CD4-positive, alpha-beta T cell (primary cell): ENCODE measurements at regions not wholly inside any gene's neighbourhood (a gene's known extent, or its start where the extent isn't known, plus 50 kb on each side); places are given as distances from the start of the nearest gene placed in this dataset.
A peak's percentile ranks its signal among the peaks of the same experiment; 100 is the strongest.

Experiments used
- ATAC-seq: fragments of 200-7000 bp; cut with Tn5 transposase; one replicate; pipeline ENCODE4 v1.10.0; 2022; ENCODE audit warnings: mild to moderate bottlenecking; ENCODE audit not compliant: poor library complexity
- CTCF ChIA-PET: fragments of 350-600 bp; sonication (Branson Sonifier 250); formaldehyde crosslinking; loops from one replicate; lab custom pipeline; 2021; ENCODE audit warnings: antibody characterized with exemption, inconsistent platforms; lab: Charles Lee
- POLR2A ChIA-PET: fragments of 350-600 bp; sonication (Branson Sonifier 250); formaldehyde crosslinking; loops from one replicate; lab custom pipeline; 2021; ENCODE audit warnings: antibody characterized with exemption, inconsistent platforms; lab: Charles Lee
- DNase-seq, 14 experiments: peaks; one replicate each; pipeline ENCODE4 v3.0.0-alpha.2; 2013 to 2020; ENCODE audit warnings: mixed read lengths in 2 of 14
- H3K27ac ChIP-seq, 2 donors: one replicate each; pipeline versions ENCODE4 v1.5.1 to v1.7.0; 2013; ENCODE audit warnings: low read length in 2 of 2, low read depth in 1 of 2, mild to moderate bottlenecking in 1 of 2
- H3K27me3 ChIP-seq, 2 experiments: 1 replicate in 1 of 2; 2 replicates in 1 of 2; pipeline versions ENCODE4 v1.6.1 to v1.7.0; 2013; ENCODE audit warnings: low read length in 2 of 2, control low read depth in 1 of 2, mild to moderate bottlenecking in 1 of 2, moderate library complexity in 1 of 2; ENCODE audit not compliant: insufficient read depth in 2 of 2, control insufficient read depth in 1 of 2
- H3K36me3 ChIP-seq: one replicate; pipeline ENCODE4 v1.6.1; 2013; ENCODE audit warnings: low read length, control low read depth; ENCODE audit not compliant: insufficient read depth
- H3K4me1 ChIP-seq: one replicate; pipeline ENCODE4 v1.6.1; 2013; ENCODE audit warnings: low read length, control low read depth; ENCODE audit not compliant: insufficient read depth
- H3K4me3 ChIP-seq: one replicate; pipeline ENCODE4 v1.5.1; 2013; ENCODE audit warnings: mild to moderate bottlenecking, low read length, moderate library complexity
- H3K9me3 ChIP-seq, 2 experiments: 1 replicate in 1 of 2; 2 replicates in 1 of 2; pipeline versions ENCODE4 v1.6.1 to v1.7.0; 2013; ENCODE audit warnings: low read length in 2 of 2, mild to moderate bottlenecking in 2 of 2, control low read depth in 1 of 2, moderate library complexity in 1 of 2; ENCODE audit not compliant: control insufficient read depth in 1 of 2, insufficient read depth in 1 of 2
- H3K27ac Mint-ChIP-seq: one replicate; pipeline ENCODE4 v1.8.0; 2020; ENCODE audit warnings: mixed read lengths
- H3K27me3 Mint-ChIP-seq: one replicate; pipeline ENCODE4 v1.8.0; 2021; ENCODE audit warnings: mixed read lengths
- H3K36me3 Mint-ChIP-seq: one replicate; pipeline ENCODE4 v1.8.0; 2021; ENCODE audit warnings: low read depth, mixed read lengths
- H3K4me1 Mint-ChIP-seq: one replicate; pipeline ENCODE4 v1.8.0; 2021; ENCODE audit warnings: low read depth, mixed read lengths
- H3K4me3 Mint-ChIP-seq: one replicate; pipeline ENCODE4 v1.8.0; 2020; ENCODE audit warnings: mild to moderate bottlenecking, mixed read lengths
- H3K9me3 Mint-ChIP-seq: one replicate; pipeline ENCODE4 v1.8.0; 2020; ENCODE audit warnings: mixed read lengths
- intact Hi-C, 2 experiments: fragments of 100-400 bp; cut with DNase I in 1 of 2; cut with micrococcal nuclease in 1 of 2; formaldehyde crosslinking; loops; one replicate each; pipeline versions ENCODE4 v1.15.1 to v1.9.0; 2023 to 2025; cut with DNase I, micrococcal nuclease
- TF ChIP-seq, protein P1 (sequence below): fragments of 200-600 bp; IDR thresholded peaks from one replicate; pipeline ENCODE4 v1.8.0; 2022; ENCODE audit warnings: antibody characterized with exemption, mild to moderate bottlenecking

DNA sequence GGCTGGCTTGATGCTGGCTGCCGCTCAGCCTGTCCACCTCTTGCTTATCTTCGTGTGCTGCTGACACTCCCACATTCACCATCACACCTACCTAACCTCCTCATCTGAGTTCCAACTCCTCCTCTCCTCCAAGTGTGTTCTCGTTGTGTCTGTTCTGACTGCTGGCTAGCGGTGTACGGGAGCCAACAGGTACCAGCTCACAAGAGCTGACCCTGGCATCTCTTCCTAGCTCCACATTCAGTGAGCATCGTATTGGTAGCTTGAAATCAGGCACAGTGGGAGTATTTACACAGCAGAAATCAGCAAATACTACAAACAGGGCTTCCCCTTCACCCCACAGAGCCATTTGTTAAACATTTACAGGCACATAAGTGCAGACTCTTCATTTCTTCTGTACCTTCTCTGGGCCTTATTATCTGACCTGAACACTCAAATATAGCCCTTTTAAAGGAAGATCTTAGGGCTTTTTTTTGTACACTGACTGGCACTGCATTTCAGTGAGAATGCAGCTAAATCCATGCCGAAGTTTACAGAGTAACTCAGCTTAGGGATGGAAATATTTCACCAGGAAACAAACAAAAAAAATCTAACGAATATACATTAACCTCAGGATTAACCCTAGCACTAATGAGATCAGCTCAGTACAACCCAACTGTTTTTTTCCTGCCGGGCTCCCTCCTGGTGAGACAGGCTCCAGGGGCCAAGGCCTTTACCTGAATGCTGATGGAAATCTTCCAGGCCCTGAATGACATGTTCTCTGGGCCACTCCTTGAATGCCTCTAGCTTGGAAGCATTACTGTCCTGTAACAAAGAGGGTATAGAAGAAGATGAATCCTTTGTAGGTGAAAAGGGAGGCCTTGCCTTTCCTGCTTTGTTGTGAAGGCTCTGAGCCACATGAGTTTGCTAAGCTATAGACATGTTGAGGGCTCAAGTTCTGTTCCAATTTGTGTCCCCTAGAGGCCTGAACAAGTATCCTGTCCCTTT is 150.5 kb upstream of the LPP start:
- no peaks in the 10 kb centered on the region for H3K36me3 Mint-ChIP-seq
- no peaks in the 10 kb centered on the region for H3K9me3 ChIP-seq
- no peak overlapping the region for H3K4me3 ChIP-seq
- TF ChIP-seq, protein P1, sequence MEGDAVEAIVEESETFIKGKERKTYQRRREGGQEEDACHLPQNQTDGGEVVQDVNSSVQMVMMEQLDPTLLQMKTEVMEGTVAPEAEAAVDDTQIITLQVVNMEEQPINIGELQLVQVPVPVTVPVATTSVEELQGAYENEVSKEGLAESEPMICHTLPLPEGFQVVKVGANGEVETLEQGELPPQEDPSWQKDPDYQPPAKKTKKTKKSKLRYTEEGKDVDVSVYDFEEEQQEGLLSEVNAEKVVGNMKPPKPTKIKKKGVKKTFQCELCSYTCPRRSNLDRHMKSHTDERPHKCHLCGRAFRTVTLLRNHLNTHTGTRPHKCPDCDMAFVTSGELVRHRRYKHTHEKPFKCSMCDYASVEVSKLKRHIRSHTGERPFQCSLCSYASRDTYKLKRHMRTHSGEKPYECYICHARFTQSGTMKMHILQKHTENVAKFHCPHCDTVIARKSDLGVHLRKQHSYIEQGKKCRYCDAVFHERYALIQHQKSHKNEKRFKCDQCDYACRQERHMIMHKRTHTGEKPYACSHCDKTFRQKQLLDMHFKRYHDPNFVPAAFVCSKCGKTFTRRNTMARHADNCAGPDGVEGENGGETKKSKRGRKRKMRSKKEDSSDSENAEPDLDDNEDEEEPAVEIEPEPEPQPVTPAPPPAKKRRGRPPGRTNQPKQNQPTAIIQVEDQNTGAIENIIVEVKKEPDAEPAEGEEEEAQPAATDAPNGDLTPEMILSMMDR: no peak
- ChIA-PET POLR2A (interaction anchor here (1.1 kb wide), 1 partner anchor 150 kb away, joined by 3 read pairs; the partner anchor contains the start of gene LPP), CTCF (no interaction called here)
- H3K27me3 Mint-ChIP-seq: no peaks in the 10 kb centered on the region
- peaks cover 44% of the 10 kb centered on the region for H3K4me1 Mint-ChIP-seq
- no peak overlapping the region for H3K4me3 Mint-ChIP-seq
- no peaks in the 10 kb centered on the region for H3K27me3 ChIP-seq
- ATAC-seq (no peak), DNase-seq (no peak)
- H3K4me1 ChIP-seq: peaks cover 28% of the 10 kb centered on the region
- no peaks in the 10 kb centered on the region for H3K36me3 ChIP-seq
- intact Hi-C loops: no loop called here
- H3K27ac Mint-ChIP-seq: no peak overlapping the region
- no peaks in the 10 kb centered on the region for H3K9me3 Mint-ChIP-seq
- H3K27ac ChIP-seq: no peak overlapping the region

DNA sequence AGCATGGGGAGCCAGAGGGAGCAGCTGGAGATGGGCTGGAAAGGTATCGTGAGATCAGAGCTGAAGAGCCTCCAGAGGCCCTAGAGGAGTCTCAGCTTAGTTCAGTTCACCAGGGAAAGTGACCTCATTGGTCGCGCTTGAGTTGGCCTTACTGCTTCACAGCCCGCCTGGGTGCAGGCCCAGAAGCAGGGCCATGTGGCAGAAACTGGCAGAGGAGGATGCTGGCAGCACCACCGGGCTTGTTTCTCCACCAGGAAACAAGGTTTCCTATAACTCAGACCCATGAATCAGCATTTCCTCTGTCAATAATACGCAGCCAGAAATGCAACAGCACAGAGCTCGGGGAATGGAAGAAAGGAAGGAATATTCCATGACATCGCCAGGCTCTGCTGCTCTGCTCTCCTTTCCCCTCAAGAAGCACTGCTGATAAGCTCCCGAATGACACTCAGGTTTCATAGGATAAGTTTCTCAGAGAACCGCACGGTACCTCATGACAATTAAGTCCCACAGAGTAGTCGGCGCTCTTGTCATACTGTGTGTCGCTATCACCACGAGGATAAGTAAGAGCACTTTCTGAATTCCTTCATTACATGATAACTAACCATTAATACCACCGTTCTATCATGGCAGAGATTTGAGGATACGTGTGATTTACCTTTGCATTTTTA is 147.1 kb upstream of the LPP start:
- H3K4me1 ChIP-seq: peaks cover 7% of the 10 kb centered on the region
- ChIA-PET POLR2A (no interaction called here), CTCF (no interaction called here)
- intact Hi-C loops: no loop called here
- ATAC-seq (no peak), DNase-seq (no peak)
- no peaks in the 10 kb centered on the region for H3K27me3 ChIP-seq
- no peak overlapping the region for H3K4me3 ChIP-seq
- Mint-ChIP-seq H3K27me3 (no peaks in the 10 kb centered on the region), H3K4me3 (no peak overlapping the region), H3K4me1 (peaks cover 10% of the 10 kb centered on the region), H3K9me3 (no peaks in the 10 kb centered on the region), H3K36me3 (no peaks in the 10 kb centered on the region), H3K27ac (no peak overlapping the region)
- TF ChIP-seq, protein P1: no peak
- no peaks in the 10 kb centered on the region for H3K9me3 ChIP-seq
- no peak overlapping the region for H3K27ac ChIP-seq
- H3K36me3 ChIP-seq: no peaks in the 10 kb centered on the region

DNA sequence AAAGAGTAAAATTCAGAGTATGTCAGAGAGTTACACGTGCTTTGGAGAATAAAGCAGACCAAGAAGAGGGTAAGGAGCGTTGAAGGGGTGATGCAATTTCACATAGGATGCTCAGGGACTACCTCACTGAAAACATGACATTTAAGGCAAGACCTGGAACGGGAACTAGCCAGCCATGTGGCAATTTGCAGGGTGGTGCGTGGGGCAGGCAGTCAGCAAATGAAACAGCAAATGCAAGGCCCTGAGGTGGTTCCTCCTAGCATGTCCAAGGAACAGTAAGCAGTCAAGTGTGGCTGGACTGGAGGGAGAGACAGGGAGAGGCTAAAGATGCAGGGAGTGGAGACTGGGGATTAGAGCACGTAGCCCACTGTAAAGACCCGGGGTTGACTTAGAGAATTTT is 146.1 kb upstream of the LPP start:
- Mint-ChIP-seq H3K36me3 (no peaks in the 10 kb centered on the region), H3K27me3 (no peaks in the 10 kb centered on the region), H3K4me1 (peaks cover 4% of the 10 kb centered on the region), H3K4me3 (no peak overlapping the region), H3K27ac (no peak overlapping the region), H3K9me3 (no peaks in the 10 kb centered on the region)
- CTCF ChIA-PET: no interaction called here
- H3K4me3 ChIP-seq: no peak overlapping the region
- DNase-seq (peak in 2 of 14 experiments; percentile 12 to 31), ATAC-seq (no peak)
- intact Hi-C loops: no loop called here
- no peak overlapping the region for H3K27ac ChIP-seq
- POLR2A ChIA-PET: interaction anchor here (1.3 kb wide), 1 partner anchor 8 kb away, joined by 5 read pairs; no protein-coding TSS in a partner anchor
- no peaks in the 10 kb centered on the region for H3K9me3 ChIP-seq
- no peaks in the 10 kb centered on the region for H3K27me3 ChIP-seq
- H3K4me1 ChIP-seq: peaks cover 7% of the 10 kb centered on the region
- TF ChIP-seq, protein P1: no peak
- no peaks in the 10 kb centered on the region for H3K36me3 ChIP-seq
